Heart left ventricle (tissue), 13 donors: ENCODE measurements at regions not wholly inside any gene's neighbourhood (a gene's known extent, or its start where the extent isn't known, plus 50 kb on each side); places are given as distances from the start of the nearest gene placed in this dataset.

Source experiments
- CTCF ChIP-seq, 12 donors: fragments of 200-600 bp; sonication (generic) in 4 of 12; IDR thresholded peaks; one replicate each; pipeline versions ENCODE4 v1.5.0 to v1.8.0; 2018 to 2022; ENCODE audit warnings: antibody characterized with exemption in 12 of 12, mild to moderate bottlenecking in 5 of 12
- POLR2A ChIP-seq, 2 donors: fragments of 450-650 bp; IDR thresholded peaks; one replicate each; pipeline ENCODE4 v1.6.1; 2017; ENCODE audit warnings: antibody characterized with exemption in 2 of 2, mild to moderate bottlenecking in 2 of 2, moderate library complexity in 2 of 2
- donor health status: ischemic (EF 13 %, LVEDD 7.1; RV severe dilation, severe dysfunction).
- donor health status: DM: no; HTN: yes; CAD: no.
- donor health status: DM: no; HTN: no; CAD: no.
- donor health status: ischemic (EF 25% LVEDD 6.9; RV normal size, moderate dysfunction).
- donor health status: ischemic (EF 25% LVEDD 5.7; RV mildly dilated, moderate dysfunction).
- donor health status: ischemic (EF 35%, LVEDD 5.7; RV mildly dilated, moderate dysfunction).
- donor health status: nonischemic (EF 11% LVEDD 7.7; RV severe dilation, severe dysfunction).
- donor health status: DM: yes; HTN: yes; CAD: no.
- donor health status: PGD.
- donor health status: ischemic (EF 29% LVEDD 5.4; RV normal size, mild dysfunction).
- donor health status: nonischemic (EF 23%, LVEDD 6.1; RV moderate dilation, normal function).

GRCh38 chr9:88623698-88624097 lies 88.7 kb downstream of the NXNL2 start:
- no peak for TF ChIP-seq CTCF (IDR thresholded peaks at IDR 0.05)
- TF ChIP-seq POLR2A (IDR thresholded peaks at IDR 0.05): no peak
